Hematopoietic multipotent progenitor cell treated with erythropoietin and hydrocortisone succinate and interleukin-3 and kit ligand, for 4 days (in vitro differentiated cells): ENCODE measurements at regions not wholly inside any gene's neighbourhood (a gene's known extent, or its start where the extent isn't known, plus 50 kb on each side); places are given as distances from the start of the nearest gene placed in this dataset.

Experiments
- DNase-seq: peaks from one replicate; pipeline ENCODE4 v3.0.0-alpha.2; 2015

DNA sequence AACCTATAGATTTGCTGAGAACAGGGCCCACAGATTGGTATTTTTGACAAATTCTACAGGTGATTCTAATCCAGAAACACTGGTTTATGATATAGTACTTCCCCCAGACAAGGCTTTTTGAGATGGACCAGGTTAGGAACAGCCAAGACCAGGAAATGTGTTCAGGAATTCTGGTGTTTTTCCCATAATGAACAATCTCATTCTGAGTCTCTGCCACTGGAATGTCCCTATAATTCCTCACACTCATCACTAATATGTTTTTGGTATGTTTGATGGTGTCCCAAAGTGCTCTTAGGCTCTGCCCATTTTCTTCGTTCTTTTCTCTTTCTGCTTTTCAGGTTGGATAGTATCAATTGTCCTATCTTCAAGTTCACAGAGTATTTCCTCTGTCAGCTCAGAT, 107.2 kb upstream of the IGFBP3 start:
- no peak for DNase-seq

DNA sequence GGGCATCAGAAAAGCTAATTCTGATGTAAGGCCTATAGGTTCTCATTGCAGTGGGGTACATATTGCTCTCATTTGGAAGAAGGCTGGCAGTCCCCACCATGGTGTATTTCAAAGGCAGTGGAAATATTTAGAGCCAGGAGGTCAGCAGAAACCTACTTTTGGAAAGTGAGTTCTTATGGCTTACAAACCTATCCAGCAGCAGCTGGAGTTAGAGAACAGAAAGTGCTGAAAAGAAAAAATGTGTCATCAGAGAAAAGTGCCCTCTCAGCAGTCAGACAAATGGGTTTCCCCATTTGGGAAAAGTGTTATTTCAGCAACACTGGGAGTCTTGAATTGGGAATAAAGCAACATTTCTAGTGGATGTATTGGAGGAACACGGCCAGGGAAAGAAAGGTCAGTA, 105.7 kb upstream of the IGFBP3 start:
- no peak for DNase-seq

DNA sequence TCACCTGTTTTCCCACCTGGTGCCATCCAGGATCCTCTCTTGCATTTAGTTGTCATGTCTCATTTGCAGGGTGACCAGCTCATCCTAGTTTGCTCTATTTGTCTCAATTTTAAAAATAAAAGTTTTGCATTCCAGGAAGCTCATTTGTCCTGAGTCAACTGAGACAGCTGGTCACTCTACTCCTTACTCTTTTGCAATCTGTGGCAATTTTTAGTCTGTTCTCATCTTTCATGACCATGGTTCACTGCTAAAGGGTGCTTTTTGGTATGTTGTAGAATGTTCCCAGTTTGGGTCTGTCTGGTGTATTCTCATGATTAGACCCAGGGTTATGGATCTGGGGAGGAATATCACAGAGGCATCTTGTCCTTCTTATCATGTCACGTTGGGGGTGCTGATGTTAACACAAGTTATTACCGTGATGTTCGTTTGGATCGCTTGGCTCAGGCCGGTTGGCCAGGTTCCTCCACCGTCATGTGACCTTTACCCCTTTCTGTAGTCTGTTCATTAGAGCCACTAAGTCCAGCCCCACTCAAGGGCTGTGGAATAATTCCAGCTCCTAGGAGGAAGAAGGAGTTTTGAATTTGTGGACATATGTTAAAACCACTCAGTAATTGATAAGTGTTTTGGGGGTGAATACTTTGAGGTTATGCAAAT, 103.3 kb upstream of the IGFBP3 start:
- no peak for DNase-seq

DNA sequence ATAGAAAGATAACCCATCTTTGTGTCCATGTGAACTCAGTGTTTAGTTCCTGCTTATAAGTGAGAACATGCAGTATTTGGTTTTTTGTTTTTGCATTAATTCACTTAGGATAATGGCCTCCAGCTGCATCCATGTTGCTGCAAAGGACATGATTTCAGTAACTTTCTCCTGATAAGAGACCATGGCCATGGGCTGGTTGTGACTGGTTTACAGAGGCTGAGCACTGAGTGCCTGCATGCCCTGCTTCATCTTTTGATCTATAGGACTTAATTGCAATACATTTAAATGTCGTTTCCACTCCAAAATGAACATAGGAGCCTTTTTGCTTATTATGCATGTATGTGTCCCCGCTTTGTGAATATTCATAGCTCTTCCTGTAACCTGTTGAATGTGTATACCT, 101.3 kb upstream of the IGFBP3 start:
- DNase-seq = no peak

DNA sequence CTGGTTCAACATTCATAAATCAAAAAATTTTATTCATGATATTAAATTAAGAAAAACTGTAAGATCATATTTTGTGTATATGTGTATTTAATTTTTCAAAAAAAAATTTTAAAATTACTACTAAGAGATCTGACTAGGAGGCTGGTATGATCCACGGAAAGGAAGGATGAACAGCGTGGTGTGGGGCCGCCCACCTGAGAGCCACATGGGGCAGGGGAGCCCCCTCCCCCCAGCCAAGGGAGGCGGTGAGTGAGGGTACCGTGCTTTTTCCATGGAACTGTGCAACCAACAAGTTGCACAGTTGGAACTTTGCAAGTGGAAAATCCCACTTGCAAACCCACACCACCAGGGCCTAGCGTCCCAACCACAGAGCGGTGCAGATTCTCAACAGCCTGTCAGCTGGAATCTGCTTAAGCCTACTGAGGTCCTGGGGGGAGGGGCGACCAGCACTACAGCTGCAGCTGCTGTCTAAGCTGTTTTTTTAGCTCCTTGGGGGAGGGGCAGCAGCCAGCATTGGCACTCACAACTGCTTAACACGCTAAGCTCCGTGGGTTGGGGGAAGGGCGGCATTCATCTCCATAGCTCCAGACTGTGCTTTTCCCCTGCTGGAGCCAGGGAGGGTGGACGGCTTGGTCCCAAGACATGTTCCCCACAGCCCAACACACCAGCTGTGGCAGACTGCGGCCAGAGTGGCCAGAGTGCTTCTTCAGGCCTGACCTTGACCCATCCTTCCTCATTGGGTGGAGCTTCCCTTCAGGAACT, 94.2 kb upstream of the IGFBP3 start:
- no peak for DNase-seq

DNA sequence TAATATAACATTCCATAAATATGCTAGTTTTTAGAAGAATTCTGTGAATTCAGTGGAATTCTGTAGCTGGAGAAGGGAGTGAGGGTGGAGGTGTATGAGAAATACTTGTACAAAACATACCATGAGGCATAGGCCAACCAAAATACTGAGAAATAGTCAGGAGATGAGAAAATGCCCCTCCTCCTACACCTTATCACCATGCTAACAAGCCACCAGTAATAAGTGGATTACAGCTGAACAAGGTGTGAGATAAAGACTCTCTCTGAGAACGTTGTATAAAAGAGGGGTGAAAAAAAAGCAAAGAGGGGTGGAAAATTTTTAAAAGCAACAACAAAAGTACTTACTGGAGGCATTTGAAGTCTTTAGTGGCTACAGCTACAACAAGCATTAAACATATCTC, 90.4 kb upstream of the IGFBP3 start:
- no peak for DNase-seq

DNA sequence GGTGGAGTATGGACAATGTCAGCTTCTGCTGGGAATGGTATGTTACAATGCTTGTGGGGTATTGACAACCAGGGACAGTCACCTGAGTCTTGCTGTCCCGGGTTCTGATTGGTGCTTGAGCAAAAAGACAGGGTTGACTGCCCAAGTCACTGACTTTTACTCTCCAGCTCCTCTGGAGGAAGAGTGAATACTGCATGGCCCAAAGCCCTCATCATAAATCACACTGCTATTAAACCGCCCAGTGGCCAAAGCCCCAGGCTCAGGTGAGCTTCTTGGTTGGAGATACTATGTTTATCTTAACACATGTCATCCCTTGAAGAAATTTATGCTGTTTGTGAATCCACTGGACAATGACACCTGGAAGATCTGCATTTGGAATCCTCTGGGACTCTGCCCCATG, 90.0 kb upstream of the IGFBP3 start:
- DNase-seq = no peak

DNA sequence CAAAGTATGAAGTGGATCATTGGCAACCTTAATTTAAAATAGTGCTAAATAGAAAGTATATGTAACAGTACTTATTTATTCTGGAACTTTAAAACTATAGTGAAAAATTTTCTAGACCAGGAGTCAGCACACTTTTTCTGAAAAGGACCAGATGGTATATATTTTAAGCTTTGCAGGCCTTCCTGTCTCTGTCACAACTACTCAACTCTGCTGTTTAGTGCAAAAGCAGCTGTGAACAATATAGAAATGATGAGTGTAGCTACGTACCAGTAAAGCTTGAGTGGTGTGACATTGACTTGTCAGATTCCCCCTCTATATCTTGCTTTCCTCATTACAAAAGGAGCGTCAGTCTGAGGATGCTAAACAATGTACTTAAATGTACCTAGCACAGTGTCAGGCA, 88.1 kb upstream of the IGFBP3 start:
- no peak for DNase-seq

DNA sequence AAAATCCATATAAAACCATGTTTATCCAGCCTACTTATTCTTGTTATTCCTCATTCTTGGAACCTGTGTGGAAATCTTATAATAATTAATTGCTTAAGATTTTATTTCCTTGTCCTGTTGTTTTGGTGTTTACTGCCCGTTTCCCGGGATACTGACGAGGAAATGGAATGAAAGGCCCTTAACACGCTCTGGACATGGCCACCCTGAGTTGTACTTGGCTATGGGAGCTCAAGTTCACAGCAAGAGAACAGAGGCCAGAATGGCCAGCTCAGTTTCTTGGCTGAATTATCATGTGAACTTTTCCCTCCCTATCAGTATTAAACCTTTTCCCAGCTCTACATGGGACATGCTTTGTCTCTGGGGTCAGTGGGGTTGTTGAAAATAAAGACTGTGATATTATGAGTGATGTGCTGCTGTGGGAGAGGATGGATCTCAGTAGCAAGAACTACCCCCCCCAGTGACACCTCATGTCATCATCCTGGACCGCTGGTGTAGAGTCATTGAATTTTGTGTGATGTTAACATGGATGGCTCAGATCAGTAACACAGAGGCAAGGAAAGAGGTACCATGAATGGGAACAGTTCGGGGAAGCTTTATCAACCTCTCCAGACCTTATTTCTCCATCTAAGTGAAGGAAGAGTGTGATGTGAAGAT, 87.0 kb upstream of the IGFBP3 start:
- no peak for DNase-seq

DNA sequence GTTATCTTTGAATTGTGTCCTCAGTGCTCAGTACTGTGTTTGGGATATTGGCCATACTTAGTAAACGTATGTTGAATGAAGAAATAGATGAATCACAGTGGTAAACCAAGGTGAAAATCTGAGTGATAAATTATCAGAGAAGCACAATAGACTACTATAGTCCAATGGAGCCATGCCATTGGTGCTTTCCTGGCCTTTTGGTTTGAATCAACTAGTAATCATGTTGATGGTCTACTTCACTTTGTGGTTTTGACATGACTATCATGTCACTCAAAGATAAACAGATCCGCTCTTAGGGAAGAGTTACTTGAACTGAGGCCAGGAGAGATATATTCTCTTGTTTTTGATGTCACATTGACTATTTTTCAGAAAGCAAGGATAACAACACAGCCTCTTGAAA, 86.1 kb upstream of the IGFBP3 start:
- DNase-seq = no peak

DNA sequence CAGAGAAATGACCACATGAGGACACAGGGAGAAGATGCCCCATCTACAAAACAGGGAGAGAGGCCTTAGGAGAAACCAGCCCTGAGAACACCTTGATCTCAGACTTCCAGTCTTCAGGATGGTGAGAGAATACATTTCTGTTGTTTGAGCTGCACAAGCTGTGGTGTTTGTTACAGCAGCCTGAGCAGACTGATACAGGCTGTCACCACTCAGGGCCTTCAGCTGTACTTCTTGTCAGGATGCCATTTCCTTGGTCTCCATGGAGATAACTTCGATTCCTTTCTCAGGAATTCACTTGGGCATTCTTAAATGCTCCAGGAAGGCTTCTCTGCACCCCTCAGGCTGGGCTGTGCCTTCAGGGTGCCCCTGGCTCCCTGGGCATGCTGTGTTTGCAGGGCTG, 85.7 kb upstream of the IGFBP3 start:
- DNase-seq = no peak

DNA sequence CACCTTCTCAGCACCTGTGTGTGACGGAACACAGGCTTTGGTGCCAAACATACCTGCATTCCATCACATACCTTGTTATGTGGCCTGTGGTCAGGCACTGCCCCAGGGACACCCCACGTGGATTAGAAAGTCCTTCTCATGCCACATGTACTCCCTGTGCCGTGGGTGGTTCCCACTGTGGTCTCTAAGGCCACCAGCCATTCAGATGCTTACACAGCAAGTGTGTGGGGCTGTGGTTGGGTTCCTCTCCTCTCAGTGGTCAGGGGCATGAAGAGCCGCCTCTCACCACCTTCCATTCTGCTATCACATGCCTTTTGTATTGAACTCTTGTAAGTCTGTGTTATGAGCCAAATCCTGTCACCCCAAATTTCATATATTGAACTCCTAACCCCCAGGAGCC, 85.1 kb upstream of the IGFBP3 start:
- DNase-seq = no peak

DNA sequence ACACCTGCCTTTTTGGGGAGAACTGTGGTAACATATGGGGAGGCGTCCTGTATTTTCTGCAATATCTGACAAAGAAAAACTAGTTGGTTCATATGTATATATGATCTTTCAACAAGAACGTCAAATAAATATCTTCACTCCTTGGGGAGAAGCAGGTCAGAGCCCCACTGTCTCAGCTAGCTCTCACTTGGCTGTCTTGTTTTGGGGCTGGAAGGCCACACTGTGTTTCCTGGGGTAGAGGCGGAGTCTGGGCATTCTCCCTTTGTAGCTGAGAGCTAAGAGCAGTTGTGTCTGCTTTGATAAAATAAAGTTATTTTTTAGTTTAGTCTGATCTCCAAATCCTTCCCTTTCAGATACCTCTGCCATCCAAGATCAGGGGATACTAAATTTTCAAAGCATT, 83.9 kb upstream of the IGFBP3 start:
- no peak for DNase-seq

DNA sequence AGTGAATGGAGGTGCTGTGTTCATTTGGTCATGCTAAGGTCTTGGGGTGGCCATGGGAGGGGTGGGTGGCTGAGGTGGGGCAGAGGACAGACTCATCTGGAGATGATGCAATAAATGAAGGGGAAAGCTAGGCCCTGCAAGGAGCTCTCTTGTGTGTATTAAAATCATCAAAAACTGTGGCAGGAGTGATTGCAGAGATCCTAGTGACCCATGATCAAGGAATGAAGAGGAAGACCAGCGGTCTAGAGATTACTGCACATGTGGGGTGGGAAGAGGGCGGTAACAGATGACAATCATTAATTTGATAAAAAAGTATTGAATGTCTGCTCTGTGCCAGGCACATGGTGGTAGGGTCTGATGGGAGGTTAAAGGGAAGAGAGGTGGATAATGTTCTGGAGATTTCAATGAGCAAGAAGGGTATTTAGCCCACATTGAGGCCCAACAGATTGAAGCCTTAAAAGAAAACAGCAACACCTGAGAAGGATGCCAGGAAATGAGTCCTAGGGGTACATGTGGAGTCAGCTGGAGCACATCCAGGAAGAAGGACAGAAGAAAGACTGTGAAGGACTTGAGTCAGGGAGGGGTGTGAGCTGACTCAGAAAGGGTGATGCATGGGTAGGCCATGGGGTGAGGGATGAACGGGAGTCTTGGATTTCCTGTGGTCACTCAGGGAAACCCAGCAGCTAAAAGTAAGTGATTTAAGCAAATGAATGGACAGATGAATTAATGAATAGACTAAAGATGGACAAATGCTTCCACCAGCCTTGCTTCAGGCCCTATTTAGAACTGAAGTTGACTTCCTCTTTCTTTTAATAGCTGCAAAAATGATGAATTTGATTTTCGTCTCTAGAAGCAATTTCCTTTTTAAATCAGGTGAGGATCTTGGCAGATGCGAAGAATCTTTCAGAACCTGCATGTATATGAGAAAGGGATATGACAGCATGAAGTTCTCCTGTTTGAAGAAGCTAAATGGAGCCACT, 83.1 kb upstream of the IGFBP3 start:
- no peak for DNase-seq

DNA sequence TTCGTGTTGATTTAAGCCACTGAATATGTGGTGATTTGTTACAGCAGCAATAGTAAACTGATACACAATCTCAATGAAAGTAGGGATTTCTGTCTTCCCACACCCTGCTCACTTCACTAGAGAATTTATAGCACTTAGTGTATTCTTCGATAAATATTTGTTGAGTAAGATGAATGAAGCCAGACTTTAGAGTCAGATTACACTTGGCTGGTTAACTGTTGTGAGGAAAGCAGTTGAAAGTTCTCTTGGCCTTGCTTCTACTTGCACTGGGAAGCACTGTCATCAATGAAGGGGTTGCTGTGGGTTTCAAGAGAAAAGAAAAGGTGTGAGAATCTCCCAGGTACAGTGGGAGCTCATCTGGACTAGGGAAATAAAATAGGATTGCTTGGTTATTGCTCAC, 82.1 kb upstream of the IGFBP3 start:
- no peak for DNase-seq

DNA sequence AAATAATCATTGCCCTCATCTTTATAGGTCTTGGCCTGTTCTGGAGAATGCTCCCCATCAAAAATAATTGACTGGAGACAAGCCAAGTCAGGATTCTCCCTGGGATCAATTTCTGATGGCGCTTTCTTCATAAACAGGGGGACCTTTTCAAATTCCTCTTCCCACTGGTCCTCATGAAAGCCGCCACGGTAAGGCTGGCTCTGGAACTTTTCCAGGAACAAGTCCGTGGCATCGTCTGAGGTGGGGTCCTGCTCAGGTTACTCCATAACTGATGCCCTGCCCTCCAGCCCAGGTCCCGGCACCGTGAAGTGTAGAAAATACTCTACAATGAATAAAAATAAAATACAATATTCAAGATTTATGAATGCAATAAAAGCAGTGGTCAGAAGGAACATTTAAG, 79.4 kb upstream of the IGFBP3 start:
- no peak for DNase-seq

DNA sequence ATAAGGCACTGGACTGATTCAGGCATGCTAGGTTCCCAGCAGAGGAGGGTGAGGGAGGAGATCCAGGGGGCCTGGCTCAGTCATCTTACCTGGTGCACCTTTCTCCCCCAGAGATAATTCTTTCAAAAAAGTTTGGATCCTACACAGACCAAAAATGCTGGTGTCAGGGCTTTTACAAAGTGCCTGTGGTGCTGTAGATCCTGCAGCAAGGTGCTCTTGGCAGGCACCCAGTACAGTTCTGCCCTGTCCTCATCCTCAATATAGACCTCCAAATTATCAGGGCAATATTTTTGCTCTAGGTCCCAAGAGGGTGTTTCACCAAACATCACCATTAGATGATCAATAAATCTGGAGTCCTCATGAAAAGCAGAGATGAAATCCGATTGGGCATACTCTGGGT, 78.5 kb upstream of the IGFBP3 start:
- DNase-seq = no peak

DNA sequence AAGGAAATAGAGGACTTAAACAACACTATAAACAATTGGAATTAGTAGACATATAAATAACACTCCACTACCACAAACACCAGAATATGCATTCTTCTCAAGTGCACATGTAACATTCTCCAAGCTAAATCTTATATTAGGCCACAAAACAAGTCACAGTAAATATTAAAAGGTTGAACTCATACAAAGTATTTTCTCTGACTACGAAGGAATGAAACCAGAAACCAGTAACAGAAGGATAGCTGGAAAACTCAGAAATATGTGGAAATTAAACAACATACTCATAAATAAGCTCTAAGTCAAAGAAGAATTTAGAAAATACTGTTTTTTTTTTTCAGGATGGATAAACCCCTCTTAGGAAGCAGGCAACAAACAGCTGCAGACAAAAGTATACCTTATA, 77.4 kb upstream of the IGFBP3 start:
- no peak for DNase-seq

DNA sequence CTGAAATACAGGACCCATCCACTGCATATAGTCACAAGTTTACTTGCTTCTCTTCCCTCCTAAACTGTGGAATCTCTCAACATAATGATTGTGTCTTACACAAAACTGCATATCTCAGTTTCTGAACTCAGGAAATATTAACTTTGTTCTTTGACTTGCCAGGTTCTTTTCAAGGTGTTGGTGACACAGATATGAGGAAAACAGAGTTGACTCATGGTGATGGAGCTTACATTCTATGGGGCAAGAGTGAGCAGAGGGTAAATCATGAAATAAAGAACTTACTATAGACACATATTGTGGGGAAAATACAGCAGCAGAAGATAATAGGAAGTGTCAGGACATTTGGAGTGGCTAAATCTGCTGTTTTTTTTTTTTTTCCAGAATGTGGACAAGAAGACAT, 72.5 kb upstream of the IGFBP3 start:
- no peak for DNase-seq

DNA sequence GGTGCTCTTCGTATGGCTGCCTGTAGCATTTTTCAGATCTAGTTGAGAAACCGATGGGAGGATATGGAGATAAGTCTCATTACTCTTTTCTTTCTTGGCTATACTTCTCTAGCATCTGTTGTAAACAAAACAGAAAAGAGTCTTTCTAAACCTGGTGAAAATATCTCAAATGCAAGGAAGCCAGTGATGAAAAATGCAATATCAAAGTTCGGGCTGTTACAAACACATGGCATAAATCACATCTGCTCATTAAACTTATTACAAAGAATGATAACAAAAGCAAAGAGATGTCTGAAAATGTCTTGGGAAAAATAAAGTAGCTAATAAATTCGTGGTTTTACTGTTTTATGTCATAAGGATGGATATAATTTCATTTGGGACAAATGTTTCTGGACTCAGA, 71.8 kb upstream of the IGFBP3 start:
- DNase-seq = no peak

DNA sequence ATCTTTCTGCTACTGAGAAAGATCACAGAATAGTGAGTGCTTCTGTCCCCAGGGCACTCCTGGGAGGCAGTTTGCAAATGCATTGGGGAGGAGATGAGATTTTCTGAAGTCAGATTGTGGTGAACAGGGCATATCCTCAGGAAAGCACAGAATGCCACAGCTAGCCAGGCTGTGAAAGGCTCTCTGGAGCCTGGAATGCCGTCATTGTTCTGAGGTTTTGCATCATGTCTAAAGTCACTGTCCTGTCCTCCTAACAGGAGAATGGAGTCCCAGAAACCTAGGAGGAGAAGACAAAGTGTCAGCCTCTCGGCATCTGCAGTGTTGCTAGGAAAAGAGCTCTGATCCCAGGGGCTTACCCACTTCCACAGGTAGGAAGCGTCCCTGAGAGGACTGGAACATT, 69.2 kb upstream of the IGFBP3 start:
- DNase-seq = no peak

DNA sequence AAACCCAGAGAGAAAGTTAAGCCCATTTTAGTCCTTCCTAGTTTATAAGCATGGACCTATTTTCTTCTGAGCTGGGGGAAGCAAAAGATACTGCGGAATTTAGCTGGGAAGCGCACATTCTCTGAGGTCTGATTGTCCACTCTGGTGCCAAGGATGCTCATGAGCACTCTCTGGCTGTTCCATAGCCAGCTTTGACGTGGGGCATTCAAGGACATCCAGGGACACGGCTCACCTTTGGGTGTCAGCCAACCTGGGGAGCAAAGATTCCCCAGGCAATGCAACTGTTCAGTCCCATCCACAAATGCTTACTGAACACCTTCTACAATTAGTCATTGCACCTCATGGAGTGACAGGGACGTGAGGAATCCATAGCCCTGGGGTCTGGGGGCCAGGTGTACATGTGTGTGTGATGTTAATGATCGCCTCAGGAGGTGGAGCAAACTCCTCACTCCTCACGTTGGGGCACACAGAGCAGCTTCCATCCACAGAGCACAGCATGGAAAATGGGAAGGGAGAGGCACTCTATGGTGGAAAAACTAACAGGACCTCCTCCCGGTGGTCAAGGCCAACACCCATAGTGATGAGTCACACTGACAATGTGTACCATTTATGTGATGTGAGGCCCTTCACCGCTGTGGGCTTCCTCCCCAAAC, 67.5 kb upstream of the IGFBP3 start:
- no peak for DNase-seq
